ENCODE measurements at regions not wholly inside any gene's neighbourhood (a gene's known extent, or its start where the extent isn't known, plus 50 kb on each side); places are given as distances from the start of the nearest gene placed in this dataset.

DNA sequence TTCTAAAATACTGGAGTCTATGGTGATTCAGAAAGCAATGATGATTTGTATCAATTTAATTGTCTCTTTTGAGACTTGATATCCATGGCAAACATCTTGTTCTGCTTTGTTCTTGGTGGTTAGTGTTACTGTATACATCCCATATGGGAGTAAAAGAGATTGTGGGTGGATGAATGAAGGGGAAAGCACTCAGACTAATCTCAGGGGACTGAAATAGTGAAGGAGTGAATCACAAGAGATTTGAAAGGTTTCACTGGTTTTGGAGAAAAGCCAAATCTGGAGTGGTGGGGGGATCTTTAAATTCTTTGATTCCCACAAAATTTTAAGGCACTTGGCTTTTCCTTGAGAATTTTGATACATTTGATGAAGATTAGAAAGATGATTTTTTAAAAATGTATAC, 369.4 kb downstream of the INHBA start:
- TF ChIP-seq, protein P1, sequence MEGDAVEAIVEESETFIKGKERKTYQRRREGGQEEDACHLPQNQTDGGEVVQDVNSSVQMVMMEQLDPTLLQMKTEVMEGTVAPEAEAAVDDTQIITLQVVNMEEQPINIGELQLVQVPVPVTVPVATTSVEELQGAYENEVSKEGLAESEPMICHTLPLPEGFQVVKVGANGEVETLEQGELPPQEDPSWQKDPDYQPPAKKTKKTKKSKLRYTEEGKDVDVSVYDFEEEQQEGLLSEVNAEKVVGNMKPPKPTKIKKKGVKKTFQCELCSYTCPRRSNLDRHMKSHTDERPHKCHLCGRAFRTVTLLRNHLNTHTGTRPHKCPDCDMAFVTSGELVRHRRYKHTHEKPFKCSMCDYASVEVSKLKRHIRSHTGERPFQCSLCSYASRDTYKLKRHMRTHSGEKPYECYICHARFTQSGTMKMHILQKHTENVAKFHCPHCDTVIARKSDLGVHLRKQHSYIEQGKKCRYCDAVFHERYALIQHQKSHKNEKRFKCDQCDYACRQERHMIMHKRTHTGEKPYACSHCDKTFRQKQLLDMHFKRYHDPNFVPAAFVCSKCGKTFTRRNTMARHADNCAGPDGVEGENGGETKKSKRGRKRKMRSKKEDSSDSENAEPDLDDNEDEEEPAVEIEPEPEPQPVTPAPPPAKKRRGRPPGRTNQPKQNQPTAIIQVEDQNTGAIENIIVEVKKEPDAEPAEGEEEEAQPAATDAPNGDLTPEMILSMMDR (IDR thresholded peaks at IDR 0.05), result no peak
- TF ChIP-seq POLR2A (IDR thresholded peaks at IDR 0.05) (no peak), POLR2AphosphoS5 (IDR thresholded peaks at IDR 0.05) (no peak)

All from stomach (tissue), 4 donors.